OCI-LY1 (cell line): ENCODE measurements at regions not wholly inside any gene's neighbourhood (a gene's known extent, or its start where the extent isn't known, plus 50 kb on each side); places are given as distances from the start of the nearest gene placed in this dataset.

ENCODE experiments used
- H2AFZ ChIP-seq: fragments of 200-600 bp; sonication (generic), shearing (Covaris generic); 2 replicates; pipeline ENCODE4 v1.6.0; 2014; ENCODE audit warnings: antibody characterized with exemption, mild to moderate bottlenecking, low read length
- H3F3A ChIP-seq: fragments of 200-600 bp; sonication (generic), shearing (Covaris generic); 2 replicates; pipeline ENCODE4 v1.6.0; 2014; ENCODE audit warnings: mild to moderate bottlenecking, antibody characterized with exemption, low read length, moderate library complexity; ENCODE audit not compliant: insufficient read depth
- H3K27ac ChIP-seq: fragments of 200-600 bp; sonication (generic); 2 replicates; pipeline ENCODE4 v1.5.1; 2014; ENCODE audit warnings: low read length, mixed run types, mild to moderate bottlenecking, low read depth; ENCODE audit not compliant: poor library complexity, severe bottlenecking
- H3K27me3 ChIP-seq: fragments of 200-600 bp; sonication (generic); 2 replicates; pipeline ENCODE4 v1.6.0; 2014; ENCODE audit warnings: antibody characterized with exemption, mild to moderate bottlenecking, low read length, moderate library complexity; ENCODE audit not compliant: insufficient read depth
- H3K36me3 ChIP-seq: fragments of 200-600 bp; sonication (generic); 2 replicates; pipeline ENCODE4 v1.6.1; 2014; ENCODE audit warnings: mild to moderate bottlenecking, antibody characterized with exemption, low read length, moderate library complexity, mixed read lengths; ENCODE audit not compliant: insufficient read depth
- H3K4me1 ChIP-seq: fragments of 200-600 bp; sonication (generic); 2 replicates; pipeline ENCODE4 v1.5.1; 2014; ENCODE audit warnings: mild to moderate bottlenecking, low read length, moderate library complexity; ENCODE audit not compliant: insufficient read depth, severe bottlenecking
- H3K4me2 ChIP-seq: fragments of 200-600 bp; sonication (generic), shearing (Covaris generic); 2 replicates; pipeline ENCODE4 v1.6.1; 2014; ENCODE audit warnings: low read length
- H3K4me3 ChIP-seq: fragments of 200-600 bp; sonication (generic); 2 replicates; pipeline ENCODE4 v1.5.1; 2014; ENCODE audit warnings: low read length, low read depth, mild to moderate bottlenecking, mixed read lengths; ENCODE audit not compliant: poor library complexity, severe bottlenecking
- H3K79me2 ChIP-seq: fragments of 200-600 bp; shearing (Covaris generic); 2 replicates; pipeline ENCODE4 v1.6.1; 2016; ENCODE audit warnings: mixed run types, low read length, mixed read lengths; ENCODE audit not compliant: insufficient read depth
- H3K9ac ChIP-seq: fragments of 200-600 bp; sonication (generic), shearing (Covaris generic); 2 replicates; pipeline ENCODE4 v1.6.1; 2014; ENCODE audit warnings: mild to moderate bottlenecking, low read length, mixed read lengths
- H3K9me2 ChIP-seq: fragments of 200-600 bp; sonication (generic), shearing (Covaris generic); 2 replicates; pipeline ENCODE4 v1.6.1; 2014; ENCODE audit warnings: low read depth, mild to moderate bottlenecking, low read length, mixed read lengths
- H3K9me3 ChIP-seq: fragments of 200-600 bp; shearing (Covaris generic); 2 replicates; pipeline ENCODE4 v1.6.1; 2014; ENCODE audit warnings: low read length, mixed read lengths
- H4K20me1 ChIP-seq: fragments of 200-600 bp; sonication (generic), shearing (Covaris generic); 2 replicates; pipeline ENCODE4 v1.6.0; 2016; ENCODE audit warnings: mild to moderate bottlenecking, low read length; ENCODE audit not compliant: insufficient read depth
- EZH2 ChIP-seq: fragments of 200-600 bp; sonication (generic), shearing (Covaris generic); IDR thresholded peaks from 2 replicates; pipeline ENCODE4 v1.8.0; 2017; ENCODE audit warnings: borderline replicate concordance, mixed run types, mild to moderate bottlenecking, antibody characterized with exemption, low read length, moderate library complexity, mixed read lengths
- TF ChIP-seq, protein P1 (sequence below): fragments of 200-600 bp; sonication (generic), shearing (Covaris generic); IDR thresholded peaks from 2 replicates; pipeline ENCODE4 v1.5.1; 2017; ENCODE audit warnings: mild to moderate bottlenecking, antibody characterized with exemption, low read length, moderate library complexity, mixed read lengths

DNA sequence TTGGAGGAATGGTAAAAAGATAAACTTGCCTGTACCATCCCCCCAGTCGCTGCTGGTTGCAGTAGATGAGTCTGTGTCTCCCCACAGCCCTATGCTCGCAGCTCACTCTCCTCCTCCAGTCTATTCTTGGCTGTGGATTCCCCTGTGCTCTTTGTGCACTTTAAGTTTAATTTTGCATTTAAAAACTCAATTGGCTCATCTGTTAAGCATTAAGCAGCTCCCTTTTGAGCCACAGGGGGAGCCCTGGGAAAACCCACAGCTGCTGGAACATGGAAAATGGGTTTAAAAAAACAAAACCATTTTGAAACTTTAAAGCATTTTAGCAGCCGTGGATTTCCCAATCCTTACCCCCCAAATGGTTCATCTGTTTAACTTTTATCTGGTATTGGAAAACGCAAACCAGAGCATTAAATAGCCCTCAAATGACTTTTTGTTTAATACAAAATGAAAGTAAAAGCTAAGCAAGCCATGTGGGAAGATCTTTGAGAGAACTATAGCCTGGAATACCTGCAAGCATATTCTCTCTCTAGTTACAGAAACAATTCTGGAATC is 536.9 kb downstream of the ZIC1 start:
- Histone ChIP-seq H3K4me2 (no peak overlapping the region), H3K9ac (no peak overlapping the region), H4K20me1 (no peaks in the 10 kb centered on the region), H3K27ac (no peak overlapping the region), H3K9me2 (no peaks in the 10 kb centered on the region), H3K27me3 (no peaks in the 10 kb centered on the region), H3F3A (no peaks in the 10 kb centered on the region), H3K9me3 (no peaks in the 10 kb centered on the region), H3K4me3 (no peak overlapping the region), H2AFZ (no peak overlapping the region), H3K4me1 (no peaks in the 10 kb centered on the region), H3K79me2 (no peaks in the 10 kb centered on the region), H3K36me3 (no peaks in the 10 kb centered on the region)
- TF ChIP-seq EZH2, result no peak
- TF ChIP-seq, protein P1, sequence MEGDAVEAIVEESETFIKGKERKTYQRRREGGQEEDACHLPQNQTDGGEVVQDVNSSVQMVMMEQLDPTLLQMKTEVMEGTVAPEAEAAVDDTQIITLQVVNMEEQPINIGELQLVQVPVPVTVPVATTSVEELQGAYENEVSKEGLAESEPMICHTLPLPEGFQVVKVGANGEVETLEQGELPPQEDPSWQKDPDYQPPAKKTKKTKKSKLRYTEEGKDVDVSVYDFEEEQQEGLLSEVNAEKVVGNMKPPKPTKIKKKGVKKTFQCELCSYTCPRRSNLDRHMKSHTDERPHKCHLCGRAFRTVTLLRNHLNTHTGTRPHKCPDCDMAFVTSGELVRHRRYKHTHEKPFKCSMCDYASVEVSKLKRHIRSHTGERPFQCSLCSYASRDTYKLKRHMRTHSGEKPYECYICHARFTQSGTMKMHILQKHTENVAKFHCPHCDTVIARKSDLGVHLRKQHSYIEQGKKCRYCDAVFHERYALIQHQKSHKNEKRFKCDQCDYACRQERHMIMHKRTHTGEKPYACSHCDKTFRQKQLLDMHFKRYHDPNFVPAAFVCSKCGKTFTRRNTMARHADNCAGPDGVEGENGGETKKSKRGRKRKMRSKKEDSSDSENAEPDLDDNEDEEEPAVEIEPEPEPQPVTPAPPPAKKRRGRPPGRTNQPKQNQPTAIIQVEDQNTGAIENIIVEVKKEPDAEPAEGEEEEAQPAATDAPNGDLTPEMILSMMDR, result peak; percentile 27; the same call in 1 of the 2 replicates

DNA sequence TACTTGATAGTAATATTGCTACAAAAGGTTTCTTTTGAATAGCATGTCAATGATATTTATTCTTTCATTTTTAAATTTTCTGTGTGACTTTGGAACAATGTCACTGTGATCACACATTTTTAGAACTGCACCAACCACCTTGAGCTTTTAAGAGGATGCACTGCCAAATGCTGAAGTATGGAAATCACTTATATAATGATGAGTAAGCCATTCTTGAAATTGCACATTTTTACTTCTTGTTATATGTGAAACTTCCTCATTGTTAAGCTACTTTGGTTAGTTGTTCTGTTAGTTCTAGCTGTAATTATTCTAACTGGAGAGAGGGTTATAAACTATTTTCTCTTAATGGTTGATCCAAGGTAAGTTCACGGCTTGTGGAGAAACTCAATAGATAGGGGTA is 547.5 kb downstream of the ZIC1 start:
- H3K79me2 ChIP-seq, result no peaks in the 10 kb centered on the region
- H3K27me3 ChIP-seq, result no peaks in the 10 kb centered on the region
- no peaks in the 10 kb centered on the region for H3K4me1 ChIP-seq
- no peaks in the 10 kb centered on the region for H3K36me3 ChIP-seq
- H3K9ac ChIP-seq, result no peak overlapping the region
- H3K4me3 ChIP-seq, result no peak overlapping the region
- no peak overlapping the region for H3K27ac ChIP-seq
- H3K9me3 ChIP-seq, result no peaks in the 10 kb centered on the region
- no peaks in the 10 kb centered on the region for H3K9me2 ChIP-seq
- TF ChIP-seq, protein P1, result no peak
- TF ChIP-seq EZH2, result no peak
- no peaks in the 10 kb centered on the region for H3F3A ChIP-seq
- no peak overlapping the region for H3K4me2 ChIP-seq
- no peak overlapping the region for H2AFZ ChIP-seq
- H4K20me1 ChIP-seq, result no peaks in the 10 kb centered on the region

DNA sequence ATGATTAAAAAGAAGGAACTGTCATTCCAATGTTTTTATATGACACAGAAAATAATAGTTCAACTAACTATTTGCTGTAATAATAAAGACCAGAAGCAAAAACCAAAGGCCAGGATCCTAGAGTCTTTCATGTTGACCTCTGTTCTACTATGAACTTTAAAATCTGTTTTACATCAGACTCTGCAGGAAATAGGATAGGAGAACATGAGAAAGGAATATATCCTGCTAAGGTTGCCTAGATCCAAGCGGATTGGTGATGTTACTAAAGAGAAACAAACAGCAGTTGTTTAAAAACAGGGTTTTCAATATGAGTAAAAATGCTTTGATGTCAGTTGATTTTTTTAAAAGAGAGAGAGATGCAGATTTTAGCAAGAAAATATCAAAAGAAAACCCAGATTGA is 549.6 kb downstream of the ZIC1 start:
- no peaks in the 10 kb centered on the region for H3K4me1 ChIP-seq
- no peaks in the 10 kb centered on the region for H3K9me3 ChIP-seq
- H3K9me2 ChIP-seq, result no peaks in the 10 kb centered on the region
- no peaks in the 10 kb centered on the region for H3K79me2 ChIP-seq
- no peaks in the 10 kb centered on the region for H3K27me3 ChIP-seq
- H3K9ac ChIP-seq, result no peak overlapping the region
- TF ChIP-seq EZH2, result no peak
- TF ChIP-seq, protein P1, result no peak
- H3K4me3 ChIP-seq, result no peak overlapping the region
- no peaks in the 10 kb centered on the region for H4K20me1 ChIP-seq
- no peaks in the 10 kb centered on the region for H3F3A ChIP-seq
- H3K27ac ChIP-seq, result no peak overlapping the region
- H3K4me2 ChIP-seq, result no peak overlapping the region
- no peaks in the 10 kb centered on the region for H3K36me3 ChIP-seq
- H2AFZ ChIP-seq, result no peak overlapping the region
